Skin epidermis (tissue), 12 donors: ENCODE measurements at regions not wholly inside any gene's neighbourhood (a gene's known extent, or its start where the extent isn't known, plus 50 kb on each side); places are given as distances from the start of the nearest gene placed in this dataset.
"Not testable (repeated sequence)": the region's sequence is repeated elsewhere in the genome, so short reads cannot be mapped to it uniquely, and the experiment has no call there.

Experiments
- H3K27ac ChIP-seq, 21 experiments: fragments of 200-600 bp; sonication (generic) in 11 of 21; one replicate each; pipeline ENCODE4 v1.5.0; 2020; ENCODE audit warnings: mild to moderate bottlenecking in 3 of 21, inconsistent platforms in 2 of 21, moderate library complexity in 2 of 21
- H3K4me3 ChIP-seq, 7 experiments: fragments of 200-600 bp; sonication (generic) in 2 of 7; one replicate each; pipeline ENCODE4 v1.5.0; 2020; ENCODE audit warnings: inconsistent platforms in 2 of 7, mild to moderate bottlenecking in 2 of 7, moderate library complexity in 1 of 7

GRCh38 chr1:60922304-60922703 lies 160.1 kb upstream of the NFIA start:
- H3K4me3 ChIP-seq: no peak overlapping the region
- H3K27ac ChIP-seq: peak overlapping the region in 9 of 21 experiments; percentile 6 to 62 (median 48)

- peak overlapping the region in 6 of 21 experiments; percentile 1 to 42 (median 26) for H3K27ac ChIP-seq
Observed at GRCh38 chr1:60921175-60921574, 161.2 kb upstream of the NFIA start.

DNA sequence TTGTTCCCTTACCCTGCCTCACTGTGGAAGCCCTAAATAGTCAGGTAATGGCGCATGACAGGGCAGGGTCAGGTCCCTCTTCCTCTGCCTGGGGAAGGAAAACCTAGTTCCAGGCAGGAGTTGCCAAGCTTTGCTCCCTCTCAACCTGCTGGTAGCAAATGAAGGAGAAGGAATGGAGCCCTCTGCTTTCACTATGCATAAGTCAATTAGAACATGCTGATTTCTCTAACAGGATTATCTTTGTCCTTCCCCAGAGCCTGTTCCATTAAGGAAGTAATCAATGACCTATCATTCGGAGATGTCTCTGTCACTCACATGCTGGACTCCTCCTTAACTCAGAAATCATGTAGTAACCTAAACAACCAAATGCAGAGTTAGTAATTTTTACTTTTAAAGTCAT lies 161.8 kb upstream of the NFIA start:
- no peak overlapping the region for H3K4me3 ChIP-seq
- H3K27ac ChIP-seq: no peak overlapping the region

More at GRCh38 chr1:60921175-60921574, 161.2 kb upstream of the NFIA start:
- H3K4me3 ChIP-seq: no peak overlapping the region

DNA sequence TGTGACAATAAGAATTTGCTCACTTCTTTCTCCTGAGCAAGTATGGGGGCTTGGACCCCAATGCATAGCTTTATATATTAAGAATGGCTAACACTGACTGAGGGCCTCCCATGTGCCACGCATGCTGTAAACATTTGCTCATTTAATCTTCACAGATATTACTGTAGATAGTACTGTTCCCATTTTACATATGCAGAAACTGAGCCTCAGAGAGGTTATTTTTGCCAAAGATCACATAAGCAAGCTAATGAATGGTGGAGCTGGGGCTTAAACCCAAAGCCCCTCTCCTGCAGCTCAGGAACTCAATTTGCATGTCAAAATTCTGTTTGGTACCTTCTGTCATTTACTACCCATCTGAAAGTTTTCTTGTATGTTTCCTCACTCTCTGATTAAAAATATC lies 163.5 kb upstream of the NFIA start:
- H3K4me3 ChIP-seq: no peak overlapping the region
- H3K27ac ChIP-seq: no peak overlapping the region

DNA sequence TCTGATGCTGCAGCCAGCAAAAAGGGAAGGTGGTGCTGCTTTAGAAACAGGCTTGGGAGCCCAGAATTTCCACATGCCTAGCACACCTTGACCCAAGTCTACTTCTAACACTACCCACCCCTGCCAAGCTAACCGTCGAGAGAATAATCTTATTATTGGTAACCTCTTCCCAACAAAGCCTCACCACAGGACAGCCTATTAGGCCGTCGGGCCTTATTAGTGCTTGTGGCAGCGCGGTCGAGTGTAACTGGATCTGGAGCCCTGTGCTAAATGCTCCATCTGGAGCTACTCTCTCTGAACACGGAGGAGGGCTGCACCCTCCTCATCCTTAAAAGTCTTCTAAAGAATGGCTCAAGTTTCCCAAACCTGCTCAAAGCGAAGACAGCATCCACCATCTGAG lies 165.5 kb upstream of the NFIA start:
- H3K4me3 ChIP-seq: no peak overlapping the region
- H3K27ac ChIP-seq: no peak overlapping the region

GRCh38 chr1:60916199-60916598 lies 166.2 kb upstream of the NFIA start:
- H3K4me3 ChIP-seq: no peak overlapping the region
- no peak overlapping the region for H3K27ac ChIP-seq

DNA sequence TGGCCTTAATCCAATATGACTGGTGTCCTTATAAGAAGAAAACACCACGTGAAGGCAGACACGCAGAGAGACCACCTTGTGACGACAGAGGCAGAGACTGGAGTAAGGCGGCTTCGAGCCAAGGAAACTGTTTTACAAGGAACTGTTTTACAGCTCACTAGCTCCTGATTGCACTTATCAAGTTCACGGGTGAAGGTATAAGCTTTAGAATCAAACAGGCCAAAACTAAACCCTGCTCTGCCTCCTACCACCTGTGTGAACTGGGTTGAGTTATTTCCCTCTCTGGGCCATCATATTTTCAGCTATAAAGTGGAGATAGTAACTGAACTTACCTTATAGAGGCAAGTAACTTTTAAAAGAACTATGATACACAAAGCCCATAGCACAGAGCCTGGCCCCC lies 166.9 kb upstream of the NFIA start:
- H3K27ac ChIP-seq: no peak overlapping the region
- no peak overlapping the region for H3K4me3 ChIP-seq

GRCh38 chr1:60914982-60915381 lies 167.4 kb upstream of the NFIA start:
- no peak overlapping the region for H3K4me3 ChIP-seq
- H3K27ac ChIP-seq: no peak overlapping the region

- H3K27ac ChIP-seq, H3K4me3 ChIP-seq: not testable (repeated sequence)
Observed at GRCh38 chr1:60913708-60914107, 168.7 kb upstream of the NFIA start.

GRCh38 chr1:60913039-60913438 lies 169.3 kb upstream of the NFIA start:
- Histone ChIP-seq H3K4me3 (no peak overlapping the region), H3K27ac (no peak overlapping the region)

DNA sequence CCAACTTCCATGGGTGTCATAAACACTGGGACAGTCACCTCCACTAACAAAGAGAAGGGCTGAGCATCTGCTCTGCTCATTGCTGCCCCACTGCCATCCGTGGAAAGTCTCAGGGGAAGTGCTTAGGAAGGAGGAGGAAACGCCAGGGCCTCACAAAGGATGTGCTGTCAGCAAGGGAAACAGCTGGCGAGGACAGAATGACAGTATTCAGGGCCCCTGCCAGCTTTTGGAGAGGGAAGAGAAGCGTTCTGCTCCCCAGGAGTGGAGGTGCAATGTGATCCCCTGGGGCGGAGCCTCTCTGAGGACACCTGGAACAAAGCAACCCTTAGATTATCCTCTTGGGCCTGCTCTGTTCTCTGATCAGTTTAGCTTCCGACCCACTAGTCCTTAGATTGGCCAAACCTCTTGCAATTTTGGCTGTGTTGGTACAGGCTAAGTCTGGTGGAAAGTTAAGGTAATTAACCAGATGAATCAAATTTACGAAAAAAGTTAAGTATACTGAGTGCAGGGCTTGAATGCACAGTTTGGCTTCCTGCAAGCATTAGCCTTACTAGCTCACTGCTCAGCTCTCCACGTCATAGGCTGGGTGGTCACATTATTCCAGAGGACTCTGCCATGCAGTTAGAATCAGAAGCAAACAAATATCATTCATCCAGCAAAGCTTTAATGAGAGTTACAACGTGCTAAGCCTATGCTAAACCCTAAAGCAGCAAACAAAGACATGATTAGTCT lies 170.2 kb upstream of the NFIA start:
- Histone ChIP-seq H3K4me3 (no peak overlapping the region), H3K27ac (no peak overlapping the region)

- H3K27ac ChIP-seq: no peak overlapping the region
- H3K4me3 ChIP-seq: no peak overlapping the region
Observed at GRCh38 chr1:60908159-60908558, 174.2 kb upstream of the NFIA start.

DNA sequence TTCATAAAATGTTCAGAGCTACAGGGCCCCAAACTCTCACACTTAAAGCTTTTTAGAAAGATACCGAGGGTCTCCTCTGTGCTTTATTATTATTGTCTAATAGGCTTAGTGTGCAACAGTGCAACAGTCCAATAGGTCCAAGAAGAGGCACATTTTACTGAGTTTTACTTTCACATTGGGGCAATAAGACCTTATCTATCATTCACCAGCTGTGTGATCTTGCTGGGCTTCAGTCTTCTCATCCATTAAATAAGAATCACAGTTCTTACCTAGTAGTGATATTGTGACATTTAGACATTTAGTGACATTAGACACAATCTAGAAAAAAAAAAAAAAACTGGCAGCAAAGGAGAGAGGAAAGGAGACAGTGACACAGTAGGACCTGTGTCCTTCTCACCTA lies 175.8 kb upstream of the NFIA start:
- Histone ChIP-seq H3K27ac (no peak overlapping the region), H3K4me3 (no peak overlapping the region)

GRCh38 chr1:60906039-60906438 lies 176.3 kb upstream of the NFIA start:
- Histone ChIP-seq H3K27ac (no peak overlapping the region), H3K4me3 (no peak overlapping the region)

GRCh38 chr1:60904099-60904851 lies 178.1 kb upstream of the NFIA start:
- Histone ChIP-seq H3K27ac (peak overlapping the region in 5 of 21 experiments; percentile 31 to 42 (median 38)), H3K4me3 (no peak overlapping the region)

DNA sequence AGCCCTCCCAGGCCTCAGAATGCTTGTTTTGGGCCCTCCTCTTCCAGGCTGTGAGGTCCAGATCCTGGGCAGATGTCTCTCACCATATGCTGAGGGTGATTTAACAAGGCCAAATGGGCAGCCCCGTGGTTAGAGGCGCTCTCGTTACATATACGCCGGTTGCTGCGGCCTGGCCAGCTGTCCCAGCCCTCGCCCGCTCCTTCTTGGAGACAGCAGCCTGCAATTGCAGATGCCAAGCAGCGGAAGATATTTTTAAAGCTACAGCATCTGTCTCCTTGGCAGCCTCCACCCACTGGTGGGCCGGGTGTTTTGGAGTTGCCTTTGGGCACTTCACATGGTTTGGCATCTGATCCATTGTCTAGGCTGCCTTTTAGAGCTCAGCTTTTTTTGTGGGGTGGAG lies 178.8 kb upstream of the NFIA start:
- Histone ChIP-seq H3K4me3 (no peak overlapping the region), H3K27ac (peak overlapping the region in 7 of 21 experiments; percentile 5 to 45 (median 39))

DNA sequence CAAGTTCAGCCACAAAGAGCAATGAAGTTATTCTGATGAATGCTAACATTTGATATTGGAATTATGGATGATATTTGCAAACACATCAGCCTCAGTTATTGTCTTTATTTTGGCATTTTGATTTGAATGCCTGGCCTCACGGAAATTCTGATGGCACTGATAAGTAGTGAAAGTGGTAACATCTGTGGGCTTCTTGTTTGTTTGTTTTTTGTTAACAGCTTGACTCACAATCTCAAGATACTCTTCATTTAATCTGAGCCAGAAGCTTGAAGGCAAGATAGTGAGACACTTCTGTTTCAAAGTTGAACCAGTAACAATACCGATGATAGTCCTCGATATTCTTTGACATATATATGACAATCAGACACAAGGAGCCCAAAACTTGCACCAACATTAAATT lies 182.9 kb upstream of the NFIA start:
- Histone ChIP-seq H3K27ac (no peak overlapping the region), H3K4me3 (no peak overlapping the region)

- Histone ChIP-seq H3K4me3 (no peak overlapping the region), H3K27ac (no peak overlapping the region)
Observed at GRCh38 chr1:60898987-60899386, 183.4 kb upstream of the NFIA start.

- Histone ChIP-seq H3K27ac (no peak overlapping the region), H3K4me3 (no peak overlapping the region)
Observed at GRCh38 chr1:60898413-60898812, 183.9 kb upstream of the NFIA start.

DNA sequence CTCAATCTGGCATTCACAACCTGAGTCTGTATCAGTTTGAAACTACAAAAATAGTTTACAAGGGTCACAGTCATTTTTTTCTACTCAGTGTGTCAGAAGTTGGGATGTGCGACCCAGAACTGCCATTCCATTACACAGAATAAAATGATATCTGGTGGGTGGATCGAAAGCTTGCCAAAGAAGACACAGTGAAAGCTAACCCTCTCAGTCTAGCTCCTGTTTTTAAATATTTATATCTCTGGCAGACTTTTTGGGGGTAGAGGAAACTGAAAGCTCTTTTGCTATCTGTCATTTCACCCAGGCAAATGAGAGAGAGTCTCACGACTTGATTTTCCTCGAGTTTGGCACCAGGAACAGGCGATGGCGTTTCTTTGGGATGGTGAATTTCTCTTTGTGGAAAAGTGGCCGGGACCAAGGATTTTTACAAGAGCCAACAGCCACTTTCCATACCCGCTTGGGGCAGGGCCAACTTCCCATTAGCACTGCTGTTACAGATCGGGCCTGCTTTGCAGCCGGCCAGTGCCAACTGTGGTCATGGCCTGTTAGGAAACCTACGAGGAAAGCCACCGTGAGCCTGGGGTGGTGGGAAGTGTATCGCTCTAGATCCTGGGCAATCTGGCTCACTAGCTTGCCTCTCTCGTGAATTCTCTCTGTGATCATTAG lies 185.5 kb upstream of the NFIA start:
- no peak overlapping the region for H3K4me3 ChIP-seq
- H3K27ac ChIP-seq: no peak overlapping the region

- Histone ChIP-seq H3K27ac (no peak overlapping the region), H3K4me3 (no peak overlapping the region)
Observed at GRCh38 chr1:60895701-60896100, 186.7 kb upstream of the NFIA start.
